ENCODE measurements at regions not wholly inside any gene's neighbourhood (a gene's known extent, or its start where the extent isn't known, plus 50 kb on each side); places are given as distances from the start of the nearest gene placed in this dataset.

GRCh38 chr6:159487636-159488035 lies 205.4 kb downstream of the SOD2 start:
- in situ Hi-C loops (cut with HindIII; ENCODE audit: low sequenced_read_pairs), result no loop called here
- no peak overlapping the region for H3K4me3 ChIP-seq (ENCODE audit: low read depth, low read length)
- no peak for TF ChIP-seq CTCF (IDR thresholded peaks at IDR 0.05; ENCODE audit: low read depth, low read length, missing control alignments)
- peak; percentile 33 for DNase-seq (ENCODE audit: low read depth)

- no peak for TF ChIP-seq CTCF (IDR thresholded peaks at IDR 0.05; ENCODE audit: low read depth, low read length, missing control alignments)
- no peak overlapping the region for H3K4me3 ChIP-seq (ENCODE audit: low read depth, low read length)
- no peak for DNase-seq (ENCODE audit: low read depth)
- in situ Hi-C loops (cut with HindIII; ENCODE audit: low sequenced_read_pairs), result no loop called here
These were observed 209.8 kb downstream of the SOD2 start for GRCh38 chr6:159483259-159483658.

GRCh38 chr6:159481897-159482296 lies 211.1 kb downstream of the SOD2 start:
- in situ Hi-C loops (cut with HindIII; ENCODE audit: low sequenced_read_pairs), result no loop called here
- DNase-seq (ENCODE audit: low read depth), result peak; percentile 48
- no peak overlapping the region for H3K4me3 ChIP-seq (ENCODE audit: low read depth, low read length)
- no peak for TF ChIP-seq CTCF (IDR thresholded peaks at IDR 0.05; ENCODE audit: low read depth, low read length, missing control alignments)

GRCh38 chr6:159480471-159480870 lies 212.6 kb downstream of the SOD2 start:
- in situ Hi-C loops (cut with HindIII; ENCODE audit: low sequenced_read_pairs), result no loop called here
- no peak for DNase-seq (ENCODE audit: low read depth)
- TF ChIP-seq CTCF (IDR thresholded peaks at IDR 0.05; ENCODE audit: low read depth, low read length, missing control alignments), result no peak
- no peak overlapping the region for H3K4me3 ChIP-seq (ENCODE audit: low read depth, low read length)

- no peak for TF ChIP-seq CTCF (IDR thresholded peaks at IDR 0.05; ENCODE audit: low read depth, low read length, missing control alignments)
- no peak for DNase-seq (ENCODE audit: low read depth)
- no peak overlapping the region for H3K4me3 ChIP-seq (ENCODE audit: low read depth, low read length)
- in situ Hi-C loops (cut with HindIII; ENCODE audit: low sequenced_read_pairs), result no loop called here
These were observed 213.9 kb downstream of the SOD2 start for GRCh38 chr6:159479146-159479545.

- in situ Hi-C loops (cut with HindIII; ENCODE audit: low sequenced_read_pairs), result no loop called here
- no peak overlapping the region for H3K4me3 ChIP-seq (ENCODE audit: low read depth, low read length)
- TF ChIP-seq CTCF (IDR thresholded peaks at IDR 0.05; ENCODE audit: low read depth, low read length, missing control alignments), result no peak
- DNase-seq (ENCODE audit: low read depth), result peak; percentile 68
These were observed 219.4 kb downstream of the SOD2 start for GRCh38 chr6:159473475-159474263.

Data from astrocyte of the cerebellum (primary cell).